ENCODE measurements at regions not wholly inside any gene's neighbourhood (a gene's known extent, or its start where the extent isn't known, plus 50 kb on each side); places are given as distances from the start of the nearest gene placed in this dataset.
"Not testable (repeated sequence)": the region's sequence is repeated elsewhere in the genome, so short reads cannot be mapped to it uniquely, and the experiment has no call there.

DNA sequence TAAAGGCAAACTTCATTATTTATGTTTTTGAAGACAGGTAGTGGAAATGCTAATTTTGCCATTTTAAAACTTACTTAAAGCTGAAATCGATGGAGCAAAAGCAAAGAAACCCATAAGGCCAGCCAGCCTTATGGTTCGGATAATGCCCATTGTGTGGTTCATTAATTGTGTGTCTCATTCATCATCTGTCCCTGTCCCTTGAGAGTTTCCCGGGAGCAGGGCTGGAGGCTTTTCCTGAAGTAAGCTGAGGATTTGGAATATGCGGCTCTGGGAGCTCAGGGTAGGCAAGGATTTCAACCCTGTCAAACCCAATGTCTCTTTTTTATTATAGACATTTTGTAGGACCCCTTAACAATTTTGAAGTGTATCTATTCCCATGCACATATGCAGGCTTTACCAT lies 790.0 kb upstream of the KIRREL3 start:
- no peaks in the 10 kb centered on the region for H3K36me3 ChIP-seq (ENCODE audit: control insufficient read depth, insufficient read depth, low read length)
- no peaks in the 10 kb centered on the region for H3K9me3 ChIP-seq (ENCODE audit: control insufficient read depth, low read length)
- no peak overlapping the region for H3K9ac ChIP-seq (ENCODE audit: low read length)

GRCh38 chr11:127789927-127790326 lies 789.4 kb upstream of the KIRREL3 start:
- H3K4me1 ChIP-seq (ENCODE audit: control insufficient read depth, insufficient read depth, low read length) = no peaks in the 10 kb centered on the region
- H3K27me3 ChIP-seq (ENCODE audit: control insufficient read depth, insufficient read depth, low read length) = no peaks in the 10 kb centered on the region
- no peak overlapping the region for H3K9ac ChIP-seq (ENCODE audit: low read length)
- H3K36me3 ChIP-seq (ENCODE audit: control insufficient read depth, insufficient read depth, low read length) = no peaks in the 10 kb centered on the region
- no peaks in the 10 kb centered on the region for H3K9me3 ChIP-seq (ENCODE audit: control insufficient read depth, low read length)
- H3K4me3 ChIP-seq (ENCODE audit: low read length) = no peak overlapping the region

More for the DNA sequence above, 790.0 kb upstream of the KIRREL3 start:
- no peaks in the 10 kb centered on the region for H3K27me3 ChIP-seq (ENCODE audit: control insufficient read depth, insufficient read depth, low read length)
- no peaks in the 10 kb centered on the region for H3K4me1 ChIP-seq (ENCODE audit: control insufficient read depth, insufficient read depth, low read length)
- no peak overlapping the region for H3K4me3 ChIP-seq (ENCODE audit: low read length)

- not testable (repeated sequence) for H3K36me3 ChIP-seq (ENCODE audit: control insufficient read depth, insufficient read depth, low read length); H3K9me3 ChIP-seq (ENCODE audit: control insufficient read depth, low read length); H3K4me1 ChIP-seq (ENCODE audit: control insufficient read depth, insufficient read depth, low read length); H3K4me3 ChIP-seq (ENCODE audit: low read length); H3K9ac ChIP-seq (ENCODE audit: low read length); H3K27me3 ChIP-seq (ENCODE audit: control insufficient read depth, insufficient read depth, low read length)
Measured at GRCh38 chr11:127772938-127773337, 772.4 kb upstream of the KIRREL3 start.

- H3K36me3 ChIP-seq (ENCODE audit: control insufficient read depth, insufficient read depth, low read length); H3K9me3 ChIP-seq (ENCODE audit: control insufficient read depth, low read length); H3K4me1 ChIP-seq (ENCODE audit: control insufficient read depth, insufficient read depth, low read length); H3K4me3 ChIP-seq (ENCODE audit: low read length); H3K9ac ChIP-seq (ENCODE audit: low read length); H3K27me3 ChIP-seq (ENCODE audit: control insufficient read depth, insufficient read depth, low read length): not testable (repeated sequence)
Measured at GRCh38 chr11:127768931-127769330, 768.4 kb upstream of the KIRREL3 start.

- H3K9ac ChIP-seq (ENCODE audit: low read length) = no peak overlapping the region
- H3K9me3 ChIP-seq (ENCODE audit: control insufficient read depth, low read length) = no peaks in the 10 kb centered on the region
- H3K4me1 ChIP-seq (ENCODE audit: control insufficient read depth, insufficient read depth, low read length) = no peaks in the 10 kb centered on the region
- H3K27me3 ChIP-seq (ENCODE audit: control insufficient read depth, insufficient read depth, low read length) = no peaks in the 10 kb centered on the region
- H3K36me3 ChIP-seq (ENCODE audit: control insufficient read depth, insufficient read depth, low read length) = no peaks in the 10 kb centered on the region
- H3K4me3 ChIP-seq (ENCODE audit: low read length) = no peak overlapping the region
Measured at GRCh38 chr11:127766734-127767133, 766.2 kb upstream of the KIRREL3 start.

DNA sequence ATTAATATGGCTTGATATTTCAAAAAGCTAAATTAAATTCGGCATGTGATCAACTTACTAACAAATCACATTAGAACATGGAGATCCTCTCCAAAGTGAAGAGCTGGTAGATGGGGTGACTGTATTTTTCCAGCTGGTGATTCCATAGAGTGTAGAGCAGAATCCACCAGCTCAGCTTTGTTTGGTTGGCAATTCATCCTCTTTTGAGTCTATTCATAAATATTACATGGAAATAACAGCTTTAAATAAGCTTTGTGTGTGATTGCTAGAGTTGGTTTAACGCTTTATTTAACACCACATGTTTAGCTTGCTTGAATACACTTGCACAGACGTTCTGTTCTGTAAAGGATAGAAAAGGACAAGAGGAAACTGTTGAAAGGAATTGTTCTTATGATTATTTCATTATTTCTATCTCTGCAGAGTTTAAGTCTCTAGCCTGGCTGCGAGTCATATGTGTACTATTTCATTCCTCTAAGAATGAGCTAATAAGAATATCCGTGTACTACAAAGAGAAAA lies 738.3 kb upstream of the KIRREL3 start:
- Histone ChIP-seq H3K4me1 (ENCODE audit: control insufficient read depth, insufficient read depth, low read length) (no peaks in the 10 kb centered on the region), H3K9ac (ENCODE audit: low read length) (no peak overlapping the region), H3K9me3 (ENCODE audit: control insufficient read depth, low read length) (no peaks in the 10 kb centered on the region), H3K27me3 (ENCODE audit: control insufficient read depth, insufficient read depth, low read length) (no peaks in the 10 kb centered on the region), H3K4me3 (ENCODE audit: low read length) (no peak overlapping the region), H3K36me3 (ENCODE audit: control insufficient read depth, insufficient read depth, low read length) (no peaks in the 10 kb centered on the region)

DNA sequence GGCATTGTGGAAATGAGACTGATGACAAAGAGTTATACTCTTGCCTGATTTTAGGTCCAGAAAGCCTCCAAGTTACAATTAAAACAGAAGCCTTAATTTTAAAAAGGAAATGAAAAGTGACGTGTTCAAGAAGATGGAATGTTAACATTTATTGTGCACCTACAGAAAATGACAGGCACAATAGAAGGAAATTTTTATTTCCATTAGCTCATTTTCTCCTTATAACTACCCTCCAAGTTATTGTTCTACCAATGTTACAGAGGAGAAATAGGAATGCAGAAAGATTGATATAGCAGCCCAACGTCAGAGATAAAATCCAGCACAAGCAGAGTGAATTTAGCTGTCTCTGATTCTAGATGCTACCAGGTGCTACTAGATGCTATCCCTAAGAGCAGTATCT lies 736.9 kb upstream of the KIRREL3 start:
- H3K9ac ChIP-seq (ENCODE audit: low read length) = no peak overlapping the region
- H3K27me3 ChIP-seq (ENCODE audit: control insufficient read depth, insufficient read depth, low read length) = no peaks in the 10 kb centered on the region
- H3K4me3 ChIP-seq (ENCODE audit: low read length) = no peak overlapping the region
- H3K36me3 ChIP-seq (ENCODE audit: control insufficient read depth, insufficient read depth, low read length) = no peaks in the 10 kb centered on the region
- no peaks in the 10 kb centered on the region for H3K4me1 ChIP-seq (ENCODE audit: control insufficient read depth, insufficient read depth, low read length)
- no peaks in the 10 kb centered on the region for H3K9me3 ChIP-seq (ENCODE audit: control insufficient read depth, low read length)

DNA sequence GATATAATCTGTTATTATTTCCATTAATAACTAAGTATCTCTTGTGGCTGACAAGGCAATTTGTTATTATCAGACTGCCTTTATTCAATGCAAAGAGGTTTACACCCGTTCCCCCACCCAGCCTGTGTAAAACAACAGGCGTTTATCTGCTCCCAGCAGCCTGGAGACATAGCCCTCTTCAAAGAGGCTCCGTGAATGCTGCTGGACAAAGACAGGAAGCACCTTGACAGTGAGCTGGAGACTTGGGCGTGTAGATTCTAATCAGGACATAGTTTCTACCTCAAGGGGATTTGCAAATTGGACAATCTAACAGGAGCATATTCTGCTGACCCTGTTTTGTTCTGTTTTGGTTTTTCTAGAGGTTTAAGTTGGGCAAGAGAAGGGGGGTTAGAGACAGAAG lies 733.0 kb upstream of the KIRREL3 start:
- Histone ChIP-seq H3K9ac (ENCODE audit: low read length) (no peak overlapping the region), H3K36me3 (ENCODE audit: control insufficient read depth, insufficient read depth, low read length) (no peaks in the 10 kb centered on the region), H3K27me3 (ENCODE audit: control insufficient read depth, insufficient read depth, low read length) (no peaks in the 10 kb centered on the region), H3K9me3 (ENCODE audit: control insufficient read depth, low read length) (no peaks in the 10 kb centered on the region), H3K4me3 (ENCODE audit: low read length) (no peak overlapping the region), H3K4me1 (ENCODE audit: control insufficient read depth, insufficient read depth, low read length) (no peaks in the 10 kb centered on the region)

GRCh38 chr11:127726367-127726766 lies 725.8 kb upstream of the KIRREL3 start:
- Histone ChIP-seq H3K9ac (ENCODE audit: low read length) (no peak overlapping the region), H3K4me1 (ENCODE audit: control insufficient read depth, insufficient read depth, low read length) (no peaks in the 10 kb centered on the region), H3K36me3 (ENCODE audit: control insufficient read depth, insufficient read depth, low read length) (no peaks in the 10 kb centered on the region), H3K4me3 (ENCODE audit: low read length) (no peak overlapping the region), H3K27me3 (ENCODE audit: control insufficient read depth, insufficient read depth, low read length) (no peaks in the 10 kb centered on the region), H3K9me3 (ENCODE audit: control insufficient read depth, low read length) (no peaks in the 10 kb centered on the region)

DNA sequence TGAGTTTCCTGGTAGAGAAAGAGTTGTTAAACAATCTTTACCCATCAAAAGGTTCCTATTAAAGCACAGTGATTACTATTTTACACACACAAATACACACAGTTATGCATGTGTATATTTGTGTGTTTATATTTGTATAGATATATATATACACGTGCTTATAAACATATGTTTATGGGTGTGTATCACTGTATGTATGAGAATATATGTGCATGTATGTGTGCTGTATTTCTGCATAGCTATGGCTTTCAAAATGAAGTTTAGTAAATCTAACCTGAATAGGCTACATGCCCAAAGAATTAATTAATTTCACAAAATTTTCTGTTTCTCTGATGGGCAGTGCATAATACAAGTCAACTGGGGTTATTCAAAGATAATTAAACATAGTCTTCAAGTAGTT lies 723.1 kb upstream of the KIRREL3 start:
- no peaks in the 10 kb centered on the region for H3K4me1 ChIP-seq (ENCODE audit: control insufficient read depth, insufficient read depth, low read length)
- H3K9me3 ChIP-seq (ENCODE audit: control insufficient read depth, low read length) = no peaks in the 10 kb centered on the region
- no peak overlapping the region for H3K4me3 ChIP-seq (ENCODE audit: low read length)
- H3K9ac ChIP-seq (ENCODE audit: low read length) = no peak overlapping the region
- H3K27me3 ChIP-seq (ENCODE audit: control insufficient read depth, insufficient read depth, low read length) = no peaks in the 10 kb centered on the region
- no peaks in the 10 kb centered on the region for H3K36me3 ChIP-seq (ENCODE audit: control insufficient read depth, insufficient read depth, low read length)

GRCh38 chr11:127713226-127713625 lies 712.7 kb upstream of the KIRREL3 start:
- Histone ChIP-seq H3K9me3 (ENCODE audit: control insufficient read depth, low read length) (no peaks in the 10 kb centered on the region), H3K4me3 (ENCODE audit: low read length) (no peak overlapping the region), H3K9ac (ENCODE audit: low read length) (no peak overlapping the region), H3K4me1 (ENCODE audit: control insufficient read depth, insufficient read depth, low read length) (no peaks in the 10 kb centered on the region), H3K36me3 (ENCODE audit: control insufficient read depth, insufficient read depth, low read length) (no peaks in the 10 kb centered on the region), H3K27me3 (ENCODE audit: control insufficient read depth, insufficient read depth, low read length) (no peaks in the 10 kb centered on the region)

GRCh38 chr11:127711748-127712147 lies 711.2 kb upstream of the KIRREL3 start:
- no peaks in the 10 kb centered on the region for H3K27me3 ChIP-seq (ENCODE audit: control insufficient read depth, insufficient read depth, low read length)

GRCh38 chr11:127710831-127711230 lies 710.3 kb upstream of the KIRREL3 start:
- Histone ChIP-seq H3K4me3 (ENCODE audit: low read length) (no peak overlapping the region), H3K9me3 (ENCODE audit: control insufficient read depth, low read length) (no peaks in the 10 kb centered on the region), H3K36me3 (ENCODE audit: control insufficient read depth, insufficient read depth, low read length) (no peaks in the 10 kb centered on the region), H3K9ac (ENCODE audit: low read length) (no peak overlapping the region), H3K4me1 (ENCODE audit: control insufficient read depth, insufficient read depth, low read length) (no peaks in the 10 kb centered on the region), H3K27me3 (ENCODE audit: control insufficient read depth, insufficient read depth, low read length) (no peaks in the 10 kb centered on the region)

More at GRCh38 chr11:127711748-127712147, 711.2 kb upstream of the KIRREL3 start:
- Histone ChIP-seq H3K9me3 (ENCODE audit: control insufficient read depth, low read length) (no peaks in the 10 kb centered on the region), H3K9ac (ENCODE audit: low read length) (no peak overlapping the region), H3K4me3 (ENCODE audit: low read length) (no peak overlapping the region), H3K36me3 (ENCODE audit: control insufficient read depth, insufficient read depth, low read length) (no peaks in the 10 kb centered on the region), H3K4me1 (ENCODE audit: control insufficient read depth, insufficient read depth, low read length) (no peaks in the 10 kb centered on the region)
